ENCODE measurements at regions not wholly inside any gene's neighbourhood (a gene's known extent, or its start where the extent isn't known, plus 50 kb on each side); places are given as distances from the start of the nearest gene placed in this dataset.

- DNase-seq (ENCODE audit: low read depth in 1 of 2, low spot score in 1 of 2) = peak in 1 of 2 donors; percentile 63
- H3K4me3 ChIP-seq = no peak overlapping the region
Observed at GRCh38 chr12:66044731-66045130, 85.8 kb downstream of the LLPH start.

GRCh38 chr12:66043035-66043434 lies 87.5 kb downstream of the LLPH start:
- no peaks in the 10 kb centered on the region for H3K27me3 ChIP-seq
- no peak for DNase-seq (ENCODE audit: low read depth in 1 of 2, low spot score in 1 of 2)
- no peaks in the 10 kb centered on the region for H3K4me1 ChIP-seq (ENCODE audit: low read depth)
- no peaks in the 10 kb centered on the region for H3K36me3 ChIP-seq
- H3K27ac ChIP-seq = no peak overlapping the region
- no peak overlapping the region for H3K4me3 ChIP-seq
- TF ChIP-seq CTCF (IDR thresholded peaks at IDR 0.05; ENCODE audit: low read depth, low read length) = no peak
- no peaks in the 10 kb centered on the region for H3K9me3 ChIP-seq (ENCODE audit: low read depth)

More at GRCh38 chr12:66044731-66045130, 85.8 kb downstream of the LLPH start:
- TF ChIP-seq CTCF (IDR thresholded peaks at IDR 0.05; ENCODE audit: low read depth, low read length) = no peak
- Histone ChIP-seq H3K27me3 (no peaks in the 10 kb centered on the region), H3K4me1 (ENCODE audit: low read depth) (no peaks in the 10 kb centered on the region), H3K27ac (no peak overlapping the region), H3K36me3 (no peaks in the 10 kb centered on the region), H3K9me3 (ENCODE audit: low read depth) (no peaks in the 10 kb centered on the region)

GRCh38 chr12:66041651-66042363 lies 88.7 kb downstream of the LLPH start:
- Histone ChIP-seq H3K4me1 (ENCODE audit: low read depth) (no peaks in the 10 kb centered on the region), H3K27me3 (no peaks in the 10 kb centered on the region), H3K4me3 (no peak overlapping the region), H3K27ac (no peak overlapping the region), H3K9me3 (ENCODE audit: low read depth) (no peaks in the 10 kb centered on the region), H3K36me3 (no peaks in the 10 kb centered on the region)
- no peak for TF ChIP-seq CTCF (IDR thresholded peaks at IDR 0.05; ENCODE audit: low read depth, low read length)
- no peak for DNase-seq (ENCODE audit: low read depth in 1 of 2, low spot score in 1 of 2)

GRCh38 chr12:66036317-66036716 lies 94.2 kb downstream of the LLPH start:
- TF ChIP-seq CTCF (IDR thresholded peaks at IDR 0.05; ENCODE audit: low read depth, low read length) = no peak
- no peaks in the 10 kb centered on the region for H3K27me3 ChIP-seq
- H3K4me1 ChIP-seq (ENCODE audit: low read depth) = peaks cover 11% of the 10 kb centered on the region
- no peaks in the 10 kb centered on the region for H3K36me3 ChIP-seq
- no peaks in the 10 kb centered on the region for H3K9me3 ChIP-seq (ENCODE audit: low read depth)
- peak overlapping the region; percentile 37 for H3K27ac ChIP-seq
- H3K4me3 ChIP-seq = no peak overlapping the region
- DNase-seq (ENCODE audit: low read depth in 1 of 2, low spot score in 1 of 2) = peak; percentile 77 to 85

GRCh38 chr12:66035288-66035966 lies 95.1 kb downstream of the LLPH start:
- peaks cover 11% of the 10 kb centered on the region for H3K4me1 ChIP-seq (ENCODE audit: low read depth)
- no peak overlapping the region for H3K27ac ChIP-seq
- H3K4me3 ChIP-seq = no peak overlapping the region
- DNase-seq (ENCODE audit: low read depth in 1 of 2, low spot score in 1 of 2) = peak; percentile 31 to 69
- TF ChIP-seq CTCF (IDR thresholded peaks at IDR 0.05; ENCODE audit: low read depth, low read length) = peak; percentile 44
- no peaks in the 10 kb centered on the region for H3K36me3 ChIP-seq
- H3K27me3 ChIP-seq = no peaks in the 10 kb centered on the region
- H3K9me3 ChIP-seq (ENCODE audit: low read depth) = no peaks in the 10 kb centered on the region

All from cardiac muscle cell (in vitro differentiated cells and primary cell).